Globus pallidus (tissue), 1 donor: ENCODE measurements at regions not wholly inside any gene's neighbourhood (a gene's known extent, or its start where the extent isn't known, plus 50 kb on each side); places are given as distances from the start of the nearest gene placed in this dataset.
"Not testable (repeated sequence)": the region's sequence is repeated elsewhere in the genome, so short reads cannot be mapped to it uniquely, and the experiment has no call there.

Experiments
- DNase-seq: peaks from one replicate; pipeline ENCODE4 v3.0.0-alpha.2; 2015; ENCODE audit warnings: low spot score

GRCh38 chr7:10284001-10284400 lies 689.7 kb upstream of the PHF14 start:
- no peak for DNase-seq

GRCh38 chr7:10299384-10299783 lies 674.3 kb upstream of the PHF14 start:
- DNase-seq = no peak

DNA sequence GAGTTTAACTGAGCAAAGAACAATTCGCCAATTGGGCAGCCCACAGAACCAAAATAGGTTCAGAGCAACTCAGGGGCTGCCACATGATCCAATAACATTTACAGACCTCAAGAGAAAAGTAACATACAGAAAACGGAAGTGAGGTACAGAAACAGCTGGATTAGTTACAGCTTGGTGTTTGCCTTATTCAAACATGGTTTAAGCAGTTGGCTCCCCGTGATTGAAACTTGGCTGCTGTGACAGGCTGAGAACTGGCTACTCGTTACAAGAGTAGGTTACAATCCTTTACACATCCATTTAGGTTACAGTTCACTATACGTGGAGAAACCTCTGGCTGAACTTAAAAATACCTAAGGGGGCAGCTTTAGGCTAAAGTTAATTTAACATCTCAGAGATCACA lies 673.1 kb upstream of the PHF14 start:
- no peak for DNase-seq

GRCh38 chr7:10308276-10308675 lies 665.4 kb upstream of the PHF14 start:
- DNase-seq = no peak

- DNase-seq = no peak
Observed at GRCh38 chr7:10312942-10313341, 660.7 kb upstream of the PHF14 start.

DNA sequence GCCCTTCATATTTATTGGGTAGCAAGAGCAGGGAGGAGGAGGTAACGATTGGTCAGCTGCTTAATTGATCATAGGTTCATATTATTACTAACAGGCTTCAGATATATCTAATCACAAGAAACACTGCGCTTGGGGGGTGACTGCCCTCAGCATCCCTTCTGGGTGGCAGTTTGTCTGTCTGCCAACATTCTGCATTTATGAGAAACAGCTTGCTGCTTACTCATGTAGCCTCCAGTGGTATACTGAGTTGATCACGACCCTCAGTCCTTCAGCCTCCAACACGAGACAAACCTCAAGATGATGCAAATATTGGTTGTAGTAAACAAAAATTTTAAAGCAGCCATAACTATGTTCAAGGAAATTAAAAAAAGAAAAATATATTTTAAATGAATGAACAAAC lies 657.8 kb upstream of the PHF14 start:
- DNase-seq = no peak

DNA sequence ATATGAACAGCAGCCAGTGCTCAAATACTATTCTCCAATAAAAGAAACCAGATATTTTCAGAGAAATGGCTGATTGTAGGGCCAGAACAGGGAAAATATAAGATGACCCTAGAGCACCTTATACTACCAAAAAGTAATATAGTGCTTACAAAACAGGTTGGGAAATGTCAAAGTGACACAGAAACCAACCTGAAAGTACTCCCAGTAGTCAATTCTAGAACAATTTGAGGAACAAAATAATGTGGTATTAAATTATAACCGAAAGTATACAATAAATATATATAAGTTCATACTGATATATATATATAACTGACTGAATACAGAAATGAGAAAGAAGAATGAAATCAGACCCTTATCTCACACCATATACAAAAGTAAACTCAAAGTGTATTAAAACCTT lies 657.2 kb upstream of the PHF14 start:
- no peak for DNase-seq

DNA sequence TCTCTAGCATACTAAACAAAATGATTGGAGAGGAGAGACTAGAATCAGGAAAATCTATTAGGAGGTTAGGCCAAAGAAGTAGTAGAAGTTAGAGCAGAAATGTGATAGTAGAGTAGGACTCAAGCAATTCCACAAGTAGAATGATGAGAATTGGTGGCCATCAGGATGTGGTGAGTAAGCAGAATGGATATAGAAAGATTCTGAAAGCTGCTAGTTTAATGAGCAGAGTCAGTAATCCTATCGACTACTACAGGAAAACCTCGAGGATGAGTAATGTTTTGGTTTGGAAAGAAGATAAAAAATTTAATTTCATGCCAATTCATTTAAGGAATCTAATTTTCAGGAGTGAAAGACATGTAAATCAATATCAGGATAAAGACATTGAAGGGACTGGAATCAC lies 648.3 kb upstream of the PHF14 start:
- no peak for DNase-seq

GRCh38 chr7:10343108-10343507 lies 630.6 kb upstream of the PHF14 start:
- no peak for DNase-seq

- no peak for DNase-seq
Observed at GRCh38 chr7:10346032-10346431, 627.6 kb upstream of the PHF14 start.

DNA sequence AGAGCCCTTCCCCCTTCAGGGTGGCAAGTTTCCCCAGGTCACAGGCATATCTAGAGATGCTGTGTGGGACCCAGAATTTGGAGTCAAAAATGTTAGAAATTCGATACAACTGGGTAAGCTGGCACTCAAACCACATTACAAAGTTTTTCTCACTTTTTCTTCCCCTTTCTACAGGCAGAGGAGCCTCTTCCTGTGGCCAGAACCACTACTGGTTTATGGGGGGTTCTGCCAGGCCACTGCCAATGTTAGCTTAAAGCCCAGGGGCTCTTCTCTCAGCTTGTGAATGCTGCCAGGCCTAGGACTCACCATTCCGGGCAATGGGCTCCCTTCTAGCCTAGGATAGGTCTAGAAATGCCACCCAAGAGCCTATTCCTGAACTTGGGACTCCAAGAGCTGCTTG lies 617.9 kb upstream of the PHF14 start:
- DNase-seq = no peak

GRCh38 chr7:10360050-10360449 lies 613.6 kb upstream of the PHF14 start:
- DNase-seq = no peak

DNA sequence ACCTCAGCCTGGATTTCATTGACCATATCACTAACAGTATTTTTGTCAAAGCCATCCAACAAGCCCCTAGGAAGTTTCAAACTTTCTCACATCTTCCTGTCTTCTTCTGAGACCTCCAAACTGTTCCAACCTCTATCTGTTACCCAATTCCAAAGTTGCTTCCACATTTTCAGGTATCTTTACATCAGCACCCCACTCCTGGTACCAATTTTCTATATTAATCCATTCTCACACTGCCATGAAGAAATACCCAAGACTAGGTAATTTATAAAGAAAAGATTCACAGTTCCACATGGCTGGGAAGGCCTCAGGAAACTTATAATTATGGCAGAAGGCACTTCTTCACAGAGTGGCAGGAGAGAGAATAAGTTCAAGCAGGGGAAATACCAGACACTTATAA lies 571.9 kb upstream of the PHF14 start:
- DNase-seq = no peak

GRCh38 chr7:10412422-10413019 lies 561.2 kb upstream of the PHF14 start:
- DNase-seq = peak; percentile 47

DNA sequence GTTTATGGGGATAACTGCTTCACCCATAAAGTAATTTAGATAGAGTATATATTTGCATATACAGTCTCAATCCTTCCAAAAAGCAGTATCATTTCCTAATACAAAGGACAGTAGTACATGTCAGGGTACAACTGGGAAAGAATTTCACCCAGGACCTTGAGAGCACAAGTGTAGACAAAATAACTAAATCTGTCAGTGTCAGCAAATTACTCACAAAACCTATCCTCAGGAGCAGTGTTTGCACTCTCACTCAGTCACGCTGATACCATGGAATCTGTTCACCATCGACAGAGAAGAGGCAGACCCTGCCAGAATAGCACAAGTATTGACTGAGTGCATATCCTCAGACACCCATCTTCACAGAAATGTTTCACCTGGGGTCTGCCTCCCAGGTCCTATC lies 554.7 kb upstream of the PHF14 start:
- DNase-seq = no peak

DNA sequence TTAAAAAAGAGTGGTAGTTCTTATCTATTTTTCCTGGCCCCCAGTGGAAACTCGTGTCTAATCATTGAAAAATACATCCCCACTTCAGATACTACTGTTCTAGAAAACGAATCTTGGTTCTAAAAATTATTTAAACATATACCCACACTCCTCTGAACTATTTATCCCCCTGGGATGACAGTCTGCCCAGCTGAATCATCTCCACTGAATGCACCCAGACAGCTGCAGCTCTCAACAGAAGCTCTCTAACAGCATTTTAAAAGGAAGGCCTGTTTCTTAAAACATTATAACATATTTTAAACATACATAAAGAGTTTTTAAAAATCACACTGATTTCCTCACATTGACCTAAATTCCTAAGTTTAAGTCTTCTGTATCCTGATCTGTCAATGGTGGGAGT lies 544.6 kb upstream of the PHF14 start:
- peak; percentile 29 for DNase-seq

DNA sequence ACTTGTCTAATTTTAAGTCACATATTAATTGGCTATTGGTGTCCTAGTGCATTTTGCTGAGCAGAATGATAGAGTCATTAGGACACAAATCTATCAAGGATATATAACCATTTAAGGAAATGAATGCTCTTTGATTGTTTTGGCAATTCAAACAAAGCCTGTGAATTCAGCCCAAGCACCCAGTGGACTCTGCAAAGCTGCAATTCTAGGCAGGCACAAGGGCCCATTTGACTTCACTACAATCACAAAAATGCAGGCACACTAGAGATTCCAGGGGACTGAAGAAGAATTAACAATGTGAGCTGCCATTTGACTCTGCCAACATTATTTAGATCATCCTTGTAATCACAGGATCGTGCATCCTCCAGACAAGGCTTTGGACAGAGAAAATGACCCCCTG lies 544.2 kb upstream of the PHF14 start:
- DNase-seq = peak; percentile 60

GRCh38 chr7:10436302-10436701 lies 537.4 kb upstream of the PHF14 start:
- DNase-seq = no peak

GRCh38 chr7:10439027-10439426 lies 534.6 kb upstream of the PHF14 start:
- no peak for DNase-seq

GRCh38 chr7:10455936-10456335 lies 517.7 kb upstream of the PHF14 start:
- DNase-seq = no peak

- DNase-seq = no peak
Observed at GRCh38 chr7:10460474-10460873, 513.2 kb upstream of the PHF14 start.

DNA sequence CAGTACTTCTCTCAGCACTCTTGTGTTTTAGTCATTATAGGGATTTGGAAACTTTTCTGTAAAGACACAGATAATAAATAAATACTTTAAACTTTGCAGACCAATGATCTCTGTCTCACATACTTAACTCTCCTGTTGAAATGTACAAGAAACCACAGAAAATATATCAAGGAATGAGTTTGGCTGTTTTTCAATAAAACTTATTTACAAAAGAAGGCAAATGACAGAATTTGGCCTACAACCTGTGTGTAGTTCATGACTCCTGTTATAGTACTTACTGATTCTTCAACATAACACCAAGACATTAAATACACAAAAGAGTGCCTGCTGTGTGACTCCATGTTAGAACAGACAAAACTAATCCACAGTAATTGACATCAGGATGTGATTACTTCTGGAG lies 510.0 kb upstream of the PHF14 start:
- DNase-seq = no peak

GRCh38 chr7:10465536-10465935 lies 508.1 kb upstream of the PHF14 start:
- not testable (repeated sequence) for DNase-seq

GRCh38 chr7:10468908-10469307 lies 504.8 kb upstream of the PHF14 start:
- no peak for DNase-seq

- no peak for DNase-seq
Observed at GRCh38 chr7:10469476-10469875, 504.2 kb upstream of the PHF14 start.
